T-helper 17 cell (primary cell): ENCODE measurements at regions not wholly inside any gene's neighbourhood (a gene's known extent, or its start where the extent isn't known, plus 50 kb on each side); places are given as distances from the start of the nearest gene placed in this dataset.

Experiments used
- ATAC-seq: fragments of 150-1000 bp; cut with Tn5 transposase; 2 replicates; pipeline ENCODE4 v1.10.0; 2021; ENCODE audit warnings: mild to moderate bottlenecking, moderate library complexity
- DNase-seq, 3 donors: peaks; one replicate each; pipeline versions ENCODE4 v3.0.0 to v3.0.0-alpha.2; 2020 to 2021
- H3K9me3 ChIP-seq: one replicate; pipeline ENCODE4 v1.7.0; 2013; ENCODE audit warnings: low read length, mild to moderate bottlenecking; ENCODE audit not compliant: control insufficient read depth, poor library complexity, severe bottlenecking
- H3K27ac Mint-ChIP-seq: one replicate; pipeline ENCODE4 v1.8.0; 2022; ENCODE audit warnings: mild to moderate bottlenecking, moderate library complexity, mixed read lengths
- H3K27me3 Mint-ChIP-seq: one replicate; pipeline ENCODE4 v1.8.0; 2022; ENCODE audit warnings: mixed read lengths
- H3K36me3 Mint-ChIP-seq: one replicate; pipeline ENCODE4 v1.8.0; 2022; ENCODE audit warnings: low read depth, mixed read lengths
- H3K4me1 Mint-ChIP-seq: one replicate; pipeline ENCODE4 v1.8.0; 2022; ENCODE audit warnings: mild to moderate bottlenecking, mixed read lengths
- H3K4me3 Mint-ChIP-seq: one replicate; pipeline ENCODE4 v1.8.0; 2022; ENCODE audit warnings: mild to moderate bottlenecking, moderate library complexity, mixed read lengths

DNA sequence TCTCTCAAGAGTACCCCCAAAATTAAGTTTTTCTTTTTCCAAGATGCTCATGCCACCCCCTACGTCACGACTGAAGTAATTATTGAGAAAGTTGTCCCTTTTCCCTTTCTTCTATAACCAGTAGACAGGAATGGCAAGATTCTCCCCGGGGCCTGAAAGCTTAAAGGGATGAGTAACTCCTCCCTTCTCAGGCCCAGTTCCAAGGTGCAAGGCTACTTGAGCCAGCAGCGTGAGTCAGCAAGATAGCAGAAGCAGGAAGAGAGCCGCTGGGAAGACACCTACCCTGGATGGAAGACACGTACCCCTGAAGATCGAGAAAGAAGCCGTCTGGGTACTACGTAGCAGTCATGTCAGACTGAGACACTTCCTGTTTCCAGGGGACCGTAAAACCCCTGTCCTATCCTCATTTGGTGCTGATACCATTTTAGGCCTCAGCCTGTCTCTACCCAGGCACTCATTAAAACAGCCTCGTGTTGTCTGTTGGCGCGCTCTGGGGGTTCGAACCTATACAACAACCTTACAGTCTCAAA, 241.0 kb downstream of the ADGRG6 start:
- H3K4me3 Mint-ChIP-seq, result no peak overlapping the region
- ATAC-seq, result no peak
- H3K9me3 ChIP-seq, result no peaks in the 10 kb centered on the region
- no peaks in the 10 kb centered on the region for H3K27me3 Mint-ChIP-seq
- H3K36me3 Mint-ChIP-seq, result no peaks in the 10 kb centered on the region
- H3K4me1 Mint-ChIP-seq, result no peaks in the 10 kb centered on the region
- no peak overlapping the region for H3K27ac Mint-ChIP-seq
- no peak for DNase-seq

GRCh38 chr6:142543606-142544005, 241.8 kb downstream of the ADGRG6 start:
- Mint-ChIP-seq H3K4me3 (no peak overlapping the region), H3K27ac (no peak overlapping the region)
- no peak for ATAC-seq

GRCh38 chr6:142544199-142544838, 242.5 kb downstream of the ADGRG6 start:
- H3K9me3 ChIP-seq, result no peaks in the 10 kb centered on the region
- H3K4me1 Mint-ChIP-seq, result peaks cover 5% of the 10 kb centered on the region
- no peaks in the 10 kb centered on the region for H3K27me3 Mint-ChIP-seq
- H3K27ac Mint-ChIP-seq, result no peak overlapping the region
- ATAC-seq (no peak), DNase-seq (no peak)
- H3K36me3 Mint-ChIP-seq, result peaks cover under 1% of the 10 kb centered on the region
- H3K4me3 Mint-ChIP-seq, result no peak overlapping the region

More at GRCh38 chr6:142543606-142544005, 241.8 kb downstream of the ADGRG6 start:
- Mint-ChIP-seq H3K36me3 (no peaks in the 10 kb centered on the region), H3K4me1 (peaks cover 3% of the 10 kb centered on the region), H3K27me3 (no peaks in the 10 kb centered on the region)
- no peaks in the 10 kb centered on the region for H3K9me3 ChIP-seq
- DNase-seq, result no peak

DNA sequence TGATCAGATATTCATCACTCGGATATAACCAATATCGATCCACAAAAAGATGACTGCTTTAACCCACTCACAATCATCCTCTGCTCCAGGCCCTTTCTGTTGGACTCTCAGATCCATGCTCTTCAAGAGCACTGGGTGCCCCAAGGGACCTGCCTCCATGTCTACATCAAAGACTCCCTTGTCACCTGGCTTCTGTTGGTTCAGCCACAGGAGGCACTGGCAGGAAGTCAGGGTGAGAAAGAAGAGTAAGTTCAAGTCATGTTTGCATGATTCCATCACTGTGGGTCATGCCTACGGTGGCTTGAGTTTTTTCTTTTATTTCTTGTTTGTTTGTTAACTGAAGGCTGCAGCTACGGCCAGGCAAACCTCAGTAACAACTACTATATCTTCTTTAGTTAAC, 243.3 kb downstream of the ADGRG6 start:
- Mint-ChIP-seq H3K27me3 (no peaks in the 10 kb centered on the region), H3K4me1 (peaks cover 7% of the 10 kb centered on the region), H3K27ac (no peak overlapping the region), H3K36me3 (peaks cover 2% of the 10 kb centered on the region), H3K4me3 (no peak overlapping the region)
- no peaks in the 10 kb centered on the region for H3K9me3 ChIP-seq
- no peak for DNase-seq
- no peak for ATAC-seq

DNA sequence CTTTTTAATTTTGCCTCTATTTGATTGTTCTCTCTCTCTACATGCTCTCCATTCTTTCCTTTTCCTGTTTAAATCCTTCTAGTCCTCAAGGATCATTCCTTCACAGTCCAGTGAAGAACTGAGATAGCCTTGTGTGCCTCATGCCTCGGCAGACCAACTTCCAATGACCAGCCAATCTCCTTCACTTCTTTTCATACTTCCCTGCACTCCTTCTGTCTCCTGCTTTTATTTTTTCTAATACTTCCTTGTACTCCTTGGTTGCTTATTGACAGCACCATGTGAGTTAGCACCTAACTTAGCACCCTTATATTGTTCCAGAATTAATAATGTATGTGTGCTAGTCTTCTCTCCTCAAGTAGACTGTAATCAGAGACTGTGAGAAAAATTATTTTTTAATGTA, 246.8 kb downstream of the ADGRG6 start:
- no peak for DNase-seq
- peaks cover 7% of the 10 kb centered on the region for H3K27me3 Mint-ChIP-seq
- H3K36me3 Mint-ChIP-seq, result peaks cover 2% of the 10 kb centered on the region
- H3K9me3 ChIP-seq, result no peaks in the 10 kb centered on the region
- no peak overlapping the region for H3K27ac Mint-ChIP-seq
- ATAC-seq, result no peak
- no peak overlapping the region for H3K4me3 Mint-ChIP-seq
- peaks cover 9% of the 10 kb centered on the region for H3K4me1 Mint-ChIP-seq

- H3K9me3 ChIP-seq, result no peaks in the 10 kb centered on the region
- DNase-seq, result no peak
- H3K36me3 Mint-ChIP-seq, result peaks cover 2% of the 10 kb centered on the region
- H3K4me1 Mint-ChIP-seq, result peaks cover 9% of the 10 kb centered on the region
- ATAC-seq, result no peak
- peaks cover 7% of the 10 kb centered on the region for H3K27me3 Mint-ChIP-seq
- H3K27ac Mint-ChIP-seq, result no peak overlapping the region
- H3K4me3 Mint-ChIP-seq, result no peak overlapping the region
Observed at GRCh38 chr6:142550310-142551063, 248.7 kb downstream of the ADGRG6 start.

DNA sequence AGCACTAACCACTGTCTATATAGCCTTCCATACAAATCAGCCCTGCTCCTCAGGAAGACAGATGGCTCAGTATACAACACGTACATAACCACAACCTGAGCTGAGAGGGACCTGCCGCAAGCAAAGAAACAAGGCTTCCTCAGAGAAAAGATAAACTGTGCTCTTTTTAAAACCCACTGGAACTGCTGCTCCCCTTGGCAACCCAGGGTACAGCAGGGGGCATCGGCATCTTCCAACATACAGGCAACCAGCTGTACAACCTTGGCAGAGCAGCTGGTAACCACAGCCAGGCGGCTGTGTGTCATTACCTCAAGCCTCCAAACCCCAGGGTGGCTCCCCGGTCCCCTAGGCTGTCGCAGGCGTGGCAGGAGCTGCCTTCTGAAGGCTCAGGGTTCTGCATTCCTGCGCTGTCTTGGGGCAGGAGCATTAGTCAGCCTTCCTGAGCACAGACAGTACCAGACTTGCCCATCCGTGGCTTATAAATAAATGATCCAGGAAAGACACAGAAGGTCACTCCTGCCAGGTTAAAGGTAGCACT, 249.5 kb downstream of the ADGRG6 start:
- peaks cover 9% of the 10 kb centered on the region for H3K4me1 Mint-ChIP-seq
- DNase-seq (no peak), ATAC-seq (peak; percentile 88)
- peaks cover 2% of the 10 kb centered on the region for H3K36me3 Mint-ChIP-seq
- H3K4me3 Mint-ChIP-seq, result no peak overlapping the region
- H3K9me3 ChIP-seq, result no peaks in the 10 kb centered on the region
- H3K27me3 Mint-ChIP-seq, result peaks cover 7% of the 10 kb centered on the region
- H3K27ac Mint-ChIP-seq, result no peak overlapping the region

DNA sequence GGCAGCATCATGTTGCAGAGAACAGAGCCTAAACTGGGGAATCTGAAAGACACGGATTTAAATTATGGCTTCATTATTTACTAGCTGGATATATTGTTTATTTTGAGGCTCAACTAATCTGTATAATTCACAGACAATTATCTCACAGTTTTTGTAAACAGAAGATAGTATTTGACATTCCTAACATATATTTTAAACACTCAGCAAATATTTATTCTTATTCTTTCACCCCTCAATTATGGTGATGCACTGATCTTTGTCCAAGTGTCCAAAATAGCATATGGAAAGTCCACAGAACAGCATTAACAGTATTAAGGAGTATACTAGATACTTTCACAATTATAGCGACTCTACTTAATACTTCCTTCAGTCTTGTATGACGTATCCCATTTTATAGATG, 257.0 kb downstream of the ADGRG6 start:
- H3K27ac Mint-ChIP-seq, result no peak overlapping the region
- DNase-seq (no peak), ATAC-seq (no peak)
- no peak overlapping the region for H3K4me3 Mint-ChIP-seq
- H3K9me3 ChIP-seq, result no peaks in the 10 kb centered on the region
- H3K4me1 Mint-ChIP-seq, result peaks cover 7% of the 10 kb centered on the region
- no peaks in the 10 kb centered on the region for H3K36me3 Mint-ChIP-seq
- H3K27me3 Mint-ChIP-seq, result no peaks in the 10 kb centered on the region

- H3K27me3 Mint-ChIP-seq, result no peaks in the 10 kb centered on the region
- H3K27ac Mint-ChIP-seq, result no peak overlapping the region
- peaks cover 8% of the 10 kb centered on the region for H3K4me1 Mint-ChIP-seq
- no peaks in the 10 kb centered on the region for H3K9me3 ChIP-seq
- DNase-seq, result no peak
- H3K4me3 Mint-ChIP-seq, result peak overlapping the region; percentile 37
- ATAC-seq, result peak; percentile 44
- H3K36me3 Mint-ChIP-seq, result no peaks in the 10 kb centered on the region
Observed at GRCh38 chr6:142561511-142562265, 259.9 kb downstream of the ADGRG6 start.

GRCh38 chr6:142562865-142563264, 261.1 kb downstream of the ADGRG6 start:
- H3K27me3 Mint-ChIP-seq, result no peaks in the 10 kb centered on the region
- no peak overlapping the region for H3K27ac Mint-ChIP-seq
- no peaks in the 10 kb centered on the region for H3K36me3 Mint-ChIP-seq
- no peak for ATAC-seq
- H3K4me3 Mint-ChIP-seq, result no peak overlapping the region
- DNase-seq, result no peak
- no peaks in the 10 kb centered on the region for H3K9me3 ChIP-seq
- peaks cover 14% of the 10 kb centered on the region for H3K4me1 Mint-ChIP-seq

- peaks cover 33% of the 10 kb centered on the region for H3K4me1 Mint-ChIP-seq
- DNase-seq, result peak in 1 of 3 donors; percentile 52
Observed at GRCh38 chr6:142566628-142567396, 265.0 kb downstream of the ADGRG6 start.

DNA sequence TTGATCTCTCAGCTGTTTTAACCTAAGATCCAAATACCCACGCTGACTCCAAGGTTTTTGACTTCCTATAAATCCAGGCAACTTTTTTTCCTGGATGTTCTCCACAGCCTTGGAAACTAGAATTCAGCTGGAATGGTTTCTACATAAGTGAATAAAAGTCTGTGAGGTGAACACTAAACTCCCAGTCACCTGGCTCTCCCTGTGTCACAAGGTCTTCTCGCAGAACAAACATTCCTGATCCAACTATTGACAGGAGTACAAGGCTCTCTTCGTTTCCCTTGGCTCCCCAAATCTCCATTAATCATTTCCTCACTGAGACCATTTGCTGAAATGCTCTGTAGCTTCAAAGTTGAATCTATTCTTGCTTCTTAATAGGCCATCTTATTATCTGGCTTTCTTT, 265.7 kb downstream of the ADGRG6 start:
- no peaks in the 10 kb centered on the region for H3K9me3 ChIP-seq
- ATAC-seq, result no peak
- Mint-ChIP-seq H3K4me1 (peaks cover 33% of the 10 kb centered on the region), H3K36me3 (no peaks in the 10 kb centered on the region), H3K27me3 (no peaks in the 10 kb centered on the region), H3K27ac (no peak overlapping the region), H3K4me3 (no peak overlapping the region)
- DNase-seq, result no peak

More at GRCh38 chr6:142566628-142567396, 265.0 kb downstream of the ADGRG6 start:
- no peaks in the 10 kb centered on the region for H3K9me3 ChIP-seq
- Mint-ChIP-seq H3K27me3 (no peaks in the 10 kb centered on the region), H3K36me3 (no peaks in the 10 kb centered on the region), H3K27ac (no peak overlapping the region), H3K4me3 (no peak overlapping the region)
- ATAC-seq, result peak; percentile 69
